A673 (cell line): ENCODE measurements at regions not wholly inside any gene's neighbourhood (a gene's known extent, or its start where the extent isn't known, plus 50 kb on each side); places are given as distances from the start of the nearest gene placed in this dataset.

Experiments
- BruUV-seq: library from RNA; stranded (reverse); fragments of 400-500 nt; replicated peaks from 2 replicates; lab custom pipeline; 2021; lab: Mats Ljungman, UMichigan
- CTCF ChIA-PET: fragments of 300-600 bp; sonication (Branson Sonifier 250); formaldehyde crosslinking; loops from one replicate; lab custom pipeline; 2022; ENCODE audit warnings: antibody characterized with exemption; lab: Charles Lee
- POLR2A ChIA-PET: fragments of 300-600 bp; sonication (Branson Sonifier 250); formaldehyde crosslinking; loops from one replicate; lab custom pipeline; 2022; ENCODE audit warnings: antibody characterized with exemption; ENCODE audit not compliant: low non-redundant PET; lab: Charles Lee
- DNase-seq: peaks from one replicate; pipeline ENCODE4 v3.0.0-alpha.2; 2015; ENCODE audit warnings: low spot score
- H3K27ac ChIP-seq: fragments of 200-600 bp; sonication (generic); 2 replicates; pipeline ENCODE4 v1.5.1; 2016; ENCODE audit warnings: mixed run types, low read depth, mild to moderate bottlenecking, mixed read lengths, antibody characterized with exemption, low read length; ENCODE audit not compliant: poor library complexity, severe bottlenecking
- H3K27me3 ChIP-seq: fragments of 200-600 bp; sonication (generic); replicated peaks from 2 replicates; pipeline ENCODE4 v1.6.1; 2017; ENCODE audit warnings: mixed run types, low read depth, mild to moderate bottlenecking, mixed read lengths, antibody characterized with exemption, low read length; ENCODE audit not compliant: insufficient read depth, poor library complexity
- H3K36me3 ChIP-seq: fragments of 200-600 bp; sonication (generic); 2 replicates; pipeline ENCODE4 v1.6.1; 2016; ENCODE audit warnings: mixed run types, mild to moderate bottlenecking, mixed read lengths, antibody characterized with exemption, low read length; ENCODE audit not compliant: insufficient read depth, poor library complexity, severe bottlenecking
- H3K4me1 ChIP-seq: fragments of 200-600 bp; sonication (generic); 2 replicates; pipeline ENCODE4 v1.6.1; 2017; ENCODE audit warnings: mixed run types, mild to moderate bottlenecking, mixed read lengths, antibody characterized with exemption, low read length; ENCODE audit not compliant: insufficient read depth, poor library complexity, severe bottlenecking
- H3K4me3 ChIP-seq: fragments of 200-600 bp; sonication (generic); 2 replicates; pipeline ENCODE4 v1.5.1; 2016; ENCODE audit warnings: low read depth, mixed run types, mild to moderate bottlenecking, mixed read lengths, low read length; ENCODE audit not compliant: poor library complexity, severe bottlenecking
- H3K9me3 ChIP-seq: fragments of 200-600 bp; sonication (generic); 2 replicates; pipeline ENCODE4 v1.6.1; 2016; ENCODE audit warnings: mixed run types, low read depth, mild to moderate bottlenecking, mixed read lengths, antibody characterized with exemption, low read length; ENCODE audit not compliant: poor library complexity, severe bottlenecking
- CTCF ChIP-seq: fragments of 300-800, 200-600 bp; sonication (generic); conservative IDR thresholded peaks from 2 replicates; pipeline ENCODE4 v1.5.1; 2017; ENCODE audit warnings: low read depth, mild to moderate bottlenecking, antibody characterized with exemption, low read length, moderate library complexity, mixed read lengths
- EZH2 ChIP-seq: fragments of 200-600 bp; sonication (generic); IDR thresholded peaks from 2 replicates; pipeline ENCODE4 v1.6.1; 2017; ENCODE audit warnings: borderline replicate concordance, low read depth, mild to moderate bottlenecking, mixed read lengths, antibody characterized with exemption, low read length; ENCODE audit not compliant: poor library complexity, severe bottlenecking
- intact Hi-C: fragments of 100-400 bp; cut with micrococcal nuclease; formaldehyde crosslinking; loops from one replicate; pipeline ENCODE4 v1.10.0; 2022; ENCODE audit not compliant: unreplicated experiment

DNA sequence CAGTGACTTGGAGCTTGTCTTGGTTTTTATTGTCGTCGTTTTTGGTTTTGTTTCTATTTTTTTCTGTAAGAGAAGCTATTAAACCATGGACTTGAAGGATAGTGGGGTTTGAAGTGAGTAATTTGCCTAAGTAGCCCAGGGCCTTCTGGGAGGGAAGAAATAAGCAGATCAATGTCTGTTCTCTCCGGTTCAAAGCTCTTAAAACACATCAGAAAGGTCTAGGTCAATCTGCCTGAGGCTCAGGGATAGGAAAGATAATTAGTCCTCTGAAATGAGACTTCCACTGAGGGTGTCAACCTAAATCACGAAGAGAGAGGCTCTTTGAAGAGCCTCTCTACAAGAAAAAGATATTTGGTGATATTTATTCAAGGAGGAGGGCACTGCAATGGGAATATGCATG is 178.0 kb downstream of the MATN1 start:
- no peaks in the 10 kb centered on the region for H3K27me3 ChIP-seq
- H3K36me3 ChIP-seq, result no peaks in the 10 kb centered on the region
- H3K4me3 ChIP-seq, result no peak overlapping the region
- TF ChIP-seq CTCF (no peak), EZH2 (no peak)
- CTCF ChIA-PET, result no interaction called here
- intact Hi-C loops, result no loop called here
- H3K27ac ChIP-seq, result no peak overlapping the region
- no TSS peak for BruUV-seq
- POLR2A ChIA-PET, result no interaction called here
- no peaks in the 10 kb centered on the region for H3K4me1 ChIP-seq
- H3K9me3 ChIP-seq, result no peaks in the 10 kb centered on the region
- no peak for DNase-seq

GRCh38 chr1:30541721-30542485 is 181.5 kb downstream of the MATN1 start:
- Histone ChIP-seq H3K9me3 (no peaks in the 10 kb centered on the region), H3K27me3 (no peaks in the 10 kb centered on the region), H3K27ac (no peak overlapping the region), H3K36me3 (no peaks in the 10 kb centered on the region), H3K4me1 (no peaks in the 10 kb centered on the region), H3K4me3 (no peak overlapping the region)
- TF ChIP-seq CTCF (no peak), EZH2 (no peak)
- intact Hi-C loops, result no loop called here
- no peak for DNase-seq
- ChIA-PET POLR2A (no interaction called here), CTCF (no interaction called here)
- BruUV-seq, result no TSS peak

DNA sequence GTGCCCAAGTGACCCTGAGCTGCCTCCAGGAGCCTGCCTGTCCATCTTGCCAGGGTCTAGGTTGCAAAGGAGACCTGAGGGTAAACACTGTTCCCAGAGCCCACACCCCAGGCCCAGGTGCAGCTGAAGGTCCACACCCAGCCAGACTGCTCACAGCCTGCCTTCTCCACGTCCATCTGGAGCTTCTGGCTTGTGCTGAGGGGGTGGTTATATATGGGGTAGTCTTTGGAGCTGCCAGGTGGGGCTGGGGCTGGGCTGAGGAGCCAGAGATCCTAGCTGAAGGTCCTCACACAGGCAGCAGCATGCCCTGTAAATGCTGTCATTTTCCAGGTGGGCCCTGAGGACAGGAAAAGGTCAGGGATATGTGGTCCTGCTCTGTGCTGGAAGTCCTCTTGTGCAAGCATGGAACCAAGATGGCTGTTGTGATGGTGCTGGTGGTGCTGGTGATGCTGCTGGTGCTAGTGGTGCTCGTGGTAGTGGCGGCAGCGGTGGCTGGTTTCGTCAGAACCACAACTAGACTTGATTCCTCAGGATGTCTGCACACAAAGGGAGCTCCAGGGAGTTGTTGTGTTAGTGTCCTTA is 182.7 kb downstream of the MATN1 start:
- H3K4me3 ChIP-seq, result no peak overlapping the region
- ChIA-PET POLR2A (no interaction called here), CTCF (no interaction called here)
- no peaks in the 10 kb centered on the region for H3K4me1 ChIP-seq
- TF ChIP-seq CTCF (no peak), EZH2 (no peak)
- H3K36me3 ChIP-seq, result no peaks in the 10 kb centered on the region
- intact Hi-C loops, result no loop called here
- no peak for DNase-seq
- no peak overlapping the region for H3K27ac ChIP-seq
- H3K27me3 ChIP-seq, result no peaks in the 10 kb centered on the region
- no peaks in the 10 kb centered on the region for H3K9me3 ChIP-seq
- BruUV-seq, result no TSS peak
